Heart left ventricle (tissue), 13 donors: ENCODE measurements at regions not wholly inside any gene's neighbourhood (a gene's known extent, or its start where the extent isn't known, plus 50 kb on each side); places are given as distances from the start of the nearest gene placed in this dataset.

ENCODE experiments used
- POLR2A ChIP-seq, 2 donors: fragments of 450-650 bp; IDR thresholded peaks; one replicate each; pipeline ENCODE4 v1.6.1; 2017; ENCODE audit warnings: antibody characterized with exemption in 2 of 2, mild to moderate bottlenecking in 2 of 2, moderate library complexity in 2 of 2
- TF ChIP-seq, protein P1 (sequence below), 12 donors: fragments of 200-600 bp; sonication (generic) in 4 of 12; IDR thresholded peaks; one replicate each; pipeline versions ENCODE4 v1.5.0 to v1.8.0; 2018 to 2022; ENCODE audit warnings: antibody characterized with exemption in 12 of 12, mild to moderate bottlenecking in 5 of 12
- donor health status: ischemic (EF 13 %, LVEDD 7.1; RV severe dilation, severe dysfunction).
- donor health status: DM: no; HTN: yes; CAD: no.
- donor health status: DM: no; HTN: no; CAD: no.
- donor health status: ischemic (EF 25% LVEDD 6.9; RV normal size, moderate dysfunction).
- donor health status: ischemic (EF 25% LVEDD 5.7; RV mildly dilated, moderate dysfunction).
- donor health status: ischemic (EF 35%, LVEDD 5.7; RV mildly dilated, moderate dysfunction).
- donor health status: nonischemic (EF 11% LVEDD 7.7; RV severe dilation, severe dysfunction).
- donor health status: DM: yes; HTN: yes; CAD: no.
- donor health status: PGD.
- donor health status: ischemic (EF 29% LVEDD 5.4; RV normal size, mild dysfunction).
- donor health status: nonischemic (EF 23%, LVEDD 6.1; RV moderate dilation, normal function).

DNA sequence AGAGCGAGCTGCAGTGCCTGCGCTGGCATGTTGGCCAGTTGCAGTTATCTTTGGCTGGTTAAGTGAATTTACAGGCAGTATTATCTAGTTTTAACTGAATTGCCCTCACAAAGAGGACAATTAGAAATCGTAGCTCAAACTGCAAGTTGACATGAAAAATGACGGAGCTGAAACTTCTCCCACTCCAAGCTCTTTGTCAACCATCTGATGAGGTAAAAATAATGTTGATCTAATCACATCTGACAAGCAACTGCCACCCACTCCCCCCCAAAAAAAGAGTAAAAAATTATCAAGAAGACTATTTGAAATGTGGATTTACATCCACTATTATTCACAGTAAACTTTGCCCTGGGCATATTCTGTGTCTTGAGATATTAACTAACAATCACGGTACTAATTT is 84.7 kb upstream of the VASH1 start:
- TF ChIP-seq, protein P1, sequence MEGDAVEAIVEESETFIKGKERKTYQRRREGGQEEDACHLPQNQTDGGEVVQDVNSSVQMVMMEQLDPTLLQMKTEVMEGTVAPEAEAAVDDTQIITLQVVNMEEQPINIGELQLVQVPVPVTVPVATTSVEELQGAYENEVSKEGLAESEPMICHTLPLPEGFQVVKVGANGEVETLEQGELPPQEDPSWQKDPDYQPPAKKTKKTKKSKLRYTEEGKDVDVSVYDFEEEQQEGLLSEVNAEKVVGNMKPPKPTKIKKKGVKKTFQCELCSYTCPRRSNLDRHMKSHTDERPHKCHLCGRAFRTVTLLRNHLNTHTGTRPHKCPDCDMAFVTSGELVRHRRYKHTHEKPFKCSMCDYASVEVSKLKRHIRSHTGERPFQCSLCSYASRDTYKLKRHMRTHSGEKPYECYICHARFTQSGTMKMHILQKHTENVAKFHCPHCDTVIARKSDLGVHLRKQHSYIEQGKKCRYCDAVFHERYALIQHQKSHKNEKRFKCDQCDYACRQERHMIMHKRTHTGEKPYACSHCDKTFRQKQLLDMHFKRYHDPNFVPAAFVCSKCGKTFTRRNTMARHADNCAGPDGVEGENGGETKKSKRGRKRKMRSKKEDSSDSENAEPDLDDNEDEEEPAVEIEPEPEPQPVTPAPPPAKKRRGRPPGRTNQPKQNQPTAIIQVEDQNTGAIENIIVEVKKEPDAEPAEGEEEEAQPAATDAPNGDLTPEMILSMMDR (IDR thresholded peaks at IDR 0.05): no peak
- TF ChIP-seq POLR2A (IDR thresholded peaks at IDR 0.05): no peak
